ENCODE measurements at regions not wholly inside any gene's neighbourhood (a gene's known extent, or its start where the extent isn't known, plus 50 kb on each side); places are given as distances from the start of the nearest gene placed in this dataset.

DNA sequence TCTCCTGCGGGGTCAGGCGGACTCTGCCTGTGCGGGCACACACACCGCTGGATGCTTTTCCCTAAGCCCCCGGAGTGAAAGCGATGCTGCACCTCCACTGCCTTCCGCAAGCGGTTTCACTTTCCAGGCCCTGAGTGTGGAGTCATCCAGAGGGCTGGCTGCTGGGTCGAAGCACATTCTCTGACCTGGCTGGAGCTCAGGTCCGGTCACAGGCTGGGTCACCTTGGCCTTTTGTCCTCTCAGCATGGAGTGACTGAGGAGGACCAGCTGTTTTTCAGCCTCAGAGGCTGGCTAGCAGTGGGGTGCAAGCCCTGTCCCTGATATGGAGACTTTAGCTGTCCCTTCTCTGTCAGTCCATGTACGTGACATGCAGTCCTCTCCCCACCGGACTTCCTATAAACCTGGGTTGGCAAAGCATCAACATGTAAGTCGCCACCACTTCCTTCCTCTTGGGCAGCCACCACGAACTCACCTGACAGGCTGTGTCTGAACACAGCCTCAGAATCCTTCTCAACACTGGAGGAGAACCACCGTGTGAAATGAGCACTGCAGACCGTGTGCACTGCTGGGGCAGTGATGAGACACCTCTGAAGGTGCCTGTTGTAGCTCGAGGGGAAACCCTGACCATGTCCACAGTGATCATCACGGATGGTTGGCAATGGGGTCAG, 51.3 kb downstream of the GADD45G start:
- H3K27ac ChIP-seq (ENCODE audit: low read depth, low read length): no peak overlapping the region
- no peak overlapping the region for H3K9ac ChIP-seq (ENCODE audit: low read length)
- H3K4me1 ChIP-seq (ENCODE audit: control insufficient read depth, insufficient read depth, low read length): peaks cover 2% of the 10 kb centered on the region
- H3K4me3 ChIP-seq (ENCODE audit: low read length): no peak overlapping the region
- no peaks in the 10 kb centered on the region for H3K27me3 ChIP-seq (ENCODE audit: control insufficient read depth, insufficient read depth, low read length)
- no peaks in the 10 kb centered on the region for H3K36me3 ChIP-seq (ENCODE audit: control insufficient read depth, insufficient read depth, low read length)

DNA sequence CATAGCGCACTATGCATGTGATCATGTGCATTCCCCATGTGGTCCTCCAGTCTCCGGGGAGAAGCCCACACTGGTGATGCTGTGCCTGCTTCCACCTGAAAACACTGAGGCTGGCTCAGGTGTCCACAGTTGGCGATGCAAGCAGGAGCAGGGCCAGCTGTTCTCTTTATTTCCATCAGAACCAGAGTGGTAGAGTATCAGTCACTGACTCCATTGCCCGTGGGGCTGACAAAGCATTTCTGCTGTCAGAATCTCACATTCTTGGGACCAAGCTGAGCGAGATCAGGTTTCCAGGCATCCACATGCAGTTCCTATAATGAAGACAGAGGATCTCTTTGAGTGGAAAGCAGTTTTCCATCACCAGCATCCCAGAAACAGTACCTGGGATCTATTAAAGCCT, 52.5 kb downstream of the GADD45G start:
- H3K4me3 ChIP-seq (ENCODE audit: low read length): no peak overlapping the region
- no peak overlapping the region for H3K27ac ChIP-seq (ENCODE audit: low read depth, low read length)
- H3K4me1 ChIP-seq (ENCODE audit: control insufficient read depth, insufficient read depth, low read length): peaks cover 10% of the 10 kb centered on the region
- no peaks in the 10 kb centered on the region for H3K36me3 ChIP-seq (ENCODE audit: control insufficient read depth, insufficient read depth, low read length)
- H3K27me3 ChIP-seq (ENCODE audit: control insufficient read depth, insufficient read depth, low read length): no peaks in the 10 kb centered on the region
- H3K9ac ChIP-seq (ENCODE audit: low read length): no peak overlapping the region

DNA sequence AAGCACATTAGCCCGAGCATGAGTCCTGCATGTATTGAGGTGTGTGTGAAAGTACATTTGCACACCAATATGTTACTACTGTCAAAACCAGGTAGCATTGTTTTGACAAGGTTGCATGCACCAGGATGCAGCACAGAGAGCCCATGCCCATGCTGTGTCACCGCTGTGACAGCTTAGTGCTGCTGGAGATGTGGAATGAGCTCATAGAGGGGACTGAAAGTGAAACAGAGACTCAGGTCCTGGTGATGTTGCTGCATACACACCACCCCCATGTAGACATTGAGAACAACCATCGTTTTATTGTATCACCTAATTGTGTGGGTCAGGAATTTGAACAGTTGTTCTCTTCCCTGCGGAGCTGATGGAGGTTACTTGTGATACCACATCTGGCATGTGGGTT, 53.0 kb downstream of the GADD45G start:
- Histone ChIP-seq H3K4me1 (ENCODE audit: control insufficient read depth, insufficient read depth, low read length) (peaks cover 10% of the 10 kb centered on the region), H3K27me3 (ENCODE audit: control insufficient read depth, insufficient read depth, low read length) (no peaks in the 10 kb centered on the region), H3K27ac (ENCODE audit: low read depth, low read length) (no peak overlapping the region), H3K36me3 (ENCODE audit: control insufficient read depth, insufficient read depth, low read length) (no peaks in the 10 kb centered on the region), H3K9ac (ENCODE audit: low read length) (no peak overlapping the region), H3K4me3 (ENCODE audit: low read length) (no peak overlapping the region)

DNA sequence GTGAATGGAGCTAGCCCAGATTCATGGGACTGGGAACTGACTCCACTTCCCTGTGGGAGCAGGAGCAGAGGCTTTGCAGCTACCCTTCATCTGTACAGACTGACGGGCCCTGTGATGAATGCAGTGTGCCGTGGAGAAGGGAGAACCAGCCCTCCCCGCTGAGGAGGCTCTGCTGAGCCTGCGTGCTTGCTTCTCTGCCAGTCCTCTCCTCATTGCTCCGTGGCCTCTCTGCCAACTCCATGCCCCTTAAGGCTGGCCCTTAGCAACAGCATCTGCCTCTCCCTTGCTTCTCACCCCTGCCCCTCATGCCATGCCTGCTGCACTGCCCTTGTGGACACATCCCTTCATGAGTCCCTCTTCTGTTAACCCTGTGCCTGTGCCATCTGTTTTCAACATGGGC, 53.6 kb downstream of the GADD45G start:
- peaks cover 10% of the 10 kb centered on the region for H3K4me1 ChIP-seq (ENCODE audit: control insufficient read depth, insufficient read depth, low read length)
- no peak overlapping the region for H3K27ac ChIP-seq (ENCODE audit: low read depth, low read length)
- H3K36me3 ChIP-seq (ENCODE audit: control insufficient read depth, insufficient read depth, low read length): no peaks in the 10 kb centered on the region
- no peaks in the 10 kb centered on the region for H3K27me3 ChIP-seq (ENCODE audit: control insufficient read depth, insufficient read depth, low read length)
- no peak overlapping the region for H3K9ac ChIP-seq (ENCODE audit: low read length)
- no peak overlapping the region for H3K4me3 ChIP-seq (ENCODE audit: low read length)

- Histone ChIP-seq H3K4me1 (ENCODE audit: control insufficient read depth, insufficient read depth, low read length) (peaks cover 10% of the 10 kb centered on the region), H3K36me3 (ENCODE audit: control insufficient read depth, insufficient read depth, low read length) (no peaks in the 10 kb centered on the region), H3K27me3 (ENCODE audit: control insufficient read depth, insufficient read depth, low read length) (no peaks in the 10 kb centered on the region), H3K9ac (ENCODE audit: low read length) (no peak overlapping the region), H3K4me3 (ENCODE audit: low read length) (no peak overlapping the region), H3K27ac (ENCODE audit: low read depth, low read length) (no peak overlapping the region)
These were observed 54.1 kb downstream of the GADD45G start for GRCh38 chr9:89658931-89659330.

DNA sequence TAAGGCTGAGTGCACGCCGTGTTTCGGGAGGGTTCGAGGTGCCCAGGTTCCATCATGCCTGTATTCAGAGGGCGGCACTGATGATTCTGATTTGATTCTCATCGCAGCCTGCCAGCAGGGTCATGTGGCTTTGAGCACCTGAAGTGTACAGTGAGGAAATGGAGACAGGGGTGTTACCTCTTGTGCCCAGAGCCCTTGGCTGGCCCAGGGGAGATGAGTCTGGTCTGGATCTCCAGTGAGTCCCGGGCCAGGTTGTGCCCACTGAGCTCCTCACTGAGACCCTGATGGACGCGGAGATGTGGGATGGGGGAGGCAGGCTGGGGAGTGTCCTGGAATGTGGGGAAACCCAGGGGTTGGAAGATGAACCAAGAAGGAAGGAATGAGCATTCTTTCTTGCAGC, 54.7 kb downstream of the GADD45G start:
- Histone ChIP-seq H3K36me3 (ENCODE audit: control insufficient read depth, insufficient read depth, low read length) (no peaks in the 10 kb centered on the region), H3K27ac (ENCODE audit: low read depth, low read length) (no peak overlapping the region), H3K4me3 (ENCODE audit: low read length) (no peak overlapping the region), H3K4me1 (ENCODE audit: control insufficient read depth, insufficient read depth, low read length) (peaks cover 10% of the 10 kb centered on the region), H3K9ac (ENCODE audit: low read length) (no peak overlapping the region), H3K27me3 (ENCODE audit: control insufficient read depth, insufficient read depth, low read length) (no peaks in the 10 kb centered on the region)

- Histone ChIP-seq H3K27ac (ENCODE audit: low read depth, low read length) (no peak overlapping the region), H3K9ac (ENCODE audit: low read length) (no peak overlapping the region), H3K36me3 (ENCODE audit: control insufficient read depth, insufficient read depth, low read length) (no peaks in the 10 kb centered on the region), H3K4me1 (ENCODE audit: control insufficient read depth, insufficient read depth, low read length) (peaks cover 10% of the 10 kb centered on the region), H3K27me3 (ENCODE audit: control insufficient read depth, insufficient read depth, low read length) (no peaks in the 10 kb centered on the region), H3K4me3 (ENCODE audit: low read length) (no peak overlapping the region)
These were observed 55.3 kb downstream of the GADD45G start for GRCh38 chr9:89659891-89660685.

DNA sequence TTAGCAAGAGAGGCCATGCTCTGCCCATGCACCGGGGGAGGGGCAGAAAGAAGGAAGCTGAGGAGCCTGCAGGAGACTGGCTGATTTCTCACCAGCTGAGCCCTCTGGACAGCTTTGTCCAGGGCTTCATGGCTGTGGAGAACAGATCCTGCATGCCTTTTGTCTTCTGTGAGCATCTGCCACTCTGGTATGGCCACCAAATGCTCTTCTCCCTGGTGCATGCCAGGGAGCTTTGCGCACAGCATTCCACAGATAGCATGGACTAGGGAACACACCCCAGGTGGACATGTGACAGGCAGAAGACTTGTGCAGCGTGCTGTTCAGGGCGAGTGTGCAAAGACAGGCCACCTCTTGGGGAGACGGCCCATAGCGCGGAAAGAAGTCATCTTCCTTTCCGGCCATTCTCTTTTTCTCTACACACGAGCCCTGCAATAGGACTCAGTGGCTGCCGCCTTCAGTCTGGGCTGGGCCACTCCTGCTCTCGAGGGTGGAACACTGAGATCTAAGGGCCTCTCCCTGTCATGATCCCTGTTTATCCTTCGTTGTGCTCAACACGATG, 56.7 kb downstream of the GADD45G start:
- H3K9ac ChIP-seq (ENCODE audit: low read length): no peak overlapping the region
- peak overlapping the region; percentile 28 for H3K4me3 ChIP-seq (ENCODE audit: low read length)
- H3K27me3 ChIP-seq (ENCODE audit: control insufficient read depth, insufficient read depth, low read length): no peaks in the 10 kb centered on the region
- peak overlapping the region; percentile 75 for H3K27ac ChIP-seq (ENCODE audit: low read depth, low read length)
- H3K4me1 ChIP-seq (ENCODE audit: control insufficient read depth, insufficient read depth, low read length): peaks cover 10% of the 10 kb centered on the region
- H3K36me3 ChIP-seq (ENCODE audit: control insufficient read depth, insufficient read depth, low read length): no peaks in the 10 kb centered on the region

DNA sequence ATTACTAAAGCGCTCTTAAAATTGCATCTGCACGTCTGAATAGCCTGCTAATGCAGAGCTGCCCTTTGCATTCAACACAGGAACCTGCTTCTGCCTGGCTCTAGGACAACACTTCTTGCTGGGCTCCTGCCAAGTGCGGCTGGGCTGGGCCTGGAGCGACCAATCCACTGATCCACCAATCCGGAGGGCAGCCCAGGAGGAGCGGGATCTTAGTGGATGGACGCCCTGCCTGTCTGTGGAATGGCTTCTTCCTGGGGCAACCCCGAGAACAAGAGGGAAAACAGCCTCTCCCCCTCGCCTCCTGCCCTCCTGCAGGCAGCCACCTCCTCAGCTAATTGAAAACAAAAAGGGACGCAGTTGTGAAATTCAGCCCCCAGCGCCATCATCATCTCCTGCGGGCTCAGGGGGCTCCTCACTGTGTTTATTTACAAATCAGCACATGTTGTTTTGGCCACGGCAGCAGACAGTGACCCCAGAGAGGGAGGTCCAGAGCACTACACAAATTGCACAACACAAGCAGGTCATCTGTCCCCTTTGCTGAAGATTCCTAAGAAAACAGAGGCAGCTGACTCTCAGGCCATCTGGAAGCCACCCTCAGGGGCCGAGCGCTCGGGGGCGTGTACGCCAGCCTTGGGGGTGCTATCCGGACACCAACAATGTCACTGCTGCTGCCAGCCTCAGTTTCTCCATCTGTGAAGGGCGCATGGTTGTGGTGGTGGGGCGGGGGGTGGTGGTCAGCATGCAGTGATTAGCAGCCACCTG, 57.3 kb downstream of the GADD45G start:
- H3K4me3 ChIP-seq (ENCODE audit: low read length): peak overlapping the region; percentile 53

DNA sequence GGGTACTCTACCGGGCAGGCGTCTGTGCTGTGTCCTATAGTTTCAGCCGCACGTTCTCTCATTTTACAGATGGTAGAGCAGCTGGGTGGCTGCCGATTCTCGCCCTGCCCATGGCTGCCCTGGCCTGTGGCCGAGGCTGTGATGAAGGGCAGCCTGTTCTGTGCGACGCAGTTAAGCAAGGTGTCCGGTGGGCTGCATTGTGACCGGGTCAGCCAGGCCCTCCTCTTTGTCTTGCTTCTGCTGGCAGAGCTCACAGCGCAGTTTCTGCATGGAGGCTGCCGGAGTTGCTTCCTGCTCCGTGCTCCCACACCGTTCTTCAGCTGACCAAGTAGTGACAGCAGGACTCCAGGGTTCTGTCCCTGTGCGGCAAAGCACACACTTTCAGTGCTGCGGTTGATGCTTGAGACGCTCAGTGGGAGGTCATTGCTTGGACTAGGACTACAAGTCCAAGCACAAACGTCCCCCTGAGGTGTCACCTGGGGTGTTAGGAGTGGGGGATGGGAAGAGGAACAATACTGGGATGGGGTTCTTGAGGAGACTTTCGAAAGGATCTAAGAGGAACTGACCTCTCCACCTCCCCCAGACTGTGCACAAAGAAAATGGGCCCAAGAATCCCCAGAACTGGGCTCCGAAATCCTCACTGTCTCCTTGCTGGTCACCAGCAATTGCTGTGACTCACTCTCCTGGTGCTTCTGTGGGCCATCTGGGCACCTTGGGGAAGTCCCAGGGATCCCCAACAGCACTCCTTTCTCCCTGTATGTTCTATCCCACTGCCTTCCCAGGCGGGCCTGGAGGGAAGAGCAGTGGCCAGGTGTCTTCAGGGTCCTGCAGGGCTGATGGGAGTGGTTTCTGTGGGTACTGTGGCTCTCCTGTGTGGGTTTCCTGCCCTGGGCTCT, 58.2 kb downstream of the GADD45G start:
- Histone ChIP-seq H3K4me1 (ENCODE audit: control insufficient read depth, insufficient read depth, low read length) (peaks cover 10% of the 10 kb centered on the region), H3K4me3 (ENCODE audit: low read length) (no peak overlapping the region), H3K9ac (ENCODE audit: low read length) (no peak overlapping the region), H3K27me3 (ENCODE audit: control insufficient read depth, insufficient read depth, low read length) (no peaks in the 10 kb centered on the region), H3K27ac (ENCODE audit: low read depth, low read length) (peak overlapping the region; percentile 78), H3K36me3 (ENCODE audit: control insufficient read depth, insufficient read depth, low read length) (no peaks in the 10 kb centered on the region)

More for the DNA sequence above, 57.3 kb downstream of the GADD45G start:
- Histone ChIP-seq H3K9ac (ENCODE audit: low read length) (no peak overlapping the region), H3K4me1 (ENCODE audit: control insufficient read depth, insufficient read depth, low read length) (peaks cover 10% of the 10 kb centered on the region), H3K27me3 (ENCODE audit: control insufficient read depth, insufficient read depth, low read length) (no peaks in the 10 kb centered on the region), H3K27ac (ENCODE audit: low read depth, low read length) (peak overlapping the region; percentile 78), H3K36me3 (ENCODE audit: control insufficient read depth, insufficient read depth, low read length) (no peaks in the 10 kb centered on the region)

GRCh38 chr9:89663614-89663970, 58.8 kb downstream of the GADD45G start:
- Histone ChIP-seq H3K36me3 (ENCODE audit: control insufficient read depth, insufficient read depth, low read length) (no peaks in the 10 kb centered on the region), H3K27ac (ENCODE audit: low read depth, low read length) (no peak overlapping the region), H3K4me1 (ENCODE audit: control insufficient read depth, insufficient read depth, low read length) (peaks cover 10% of the 10 kb centered on the region), H3K9ac (ENCODE audit: low read length) (no peak overlapping the region), H3K27me3 (ENCODE audit: control insufficient read depth, insufficient read depth, low read length) (no peaks in the 10 kb centered on the region), H3K4me3 (ENCODE audit: low read length) (no peak overlapping the region)
